MCF 10A (cell line): ENCODE measurements at regions not wholly inside any gene's neighbourhood (a gene's known extent, or its start where the extent isn't known, plus 50 kb on each side); places are given as distances from the start of the nearest gene placed in this dataset.
A peak's percentile ranks its signal among the peaks of the same experiment; 100 is the strongest.
"Not testable (repeated sequence)": the region's sequence is repeated elsewhere in the genome, so short reads cannot be mapped to it uniquely, and the experiment has no call there.

Experiments used
- BruUV-seq: library from RNA; stranded (reverse); fragments of 400-500 nt; replicated peaks from 2 replicates; lab custom pipeline; 2021; lab: Mats Ljungman, UMichigan
- CTCF ChIA-PET: fragments of 300-600 bp; sonication (Branson Sonifier 250); formaldehyde crosslinking; extraction: SDS; loops from one replicate; lab custom pipeline; 2021; ENCODE audit warnings: antibody characterized with exemption, inconsistent platforms; lab: Yijun Ruan, JAX
- POLR2A ChIA-PET: fragments of 300-600, 350-650 bp; sonication (Branson Sonifier 250); formaldehyde crosslinking; extraction: SDS; loops from one replicate; lab custom pipeline; 2020; ENCODE audit warnings: antibody characterized with exemption, inconsistent platforms; lab: Yijun Ruan, JAX
- DNase-seq: peaks from one replicate; pipeline ENCODE4 v3.0.0-alpha.2; 2018; ENCODE audit not compliant: unreplicated experiment
- H3K27ac Mint-ChIP-seq: one replicate; pipeline ENCODE4 v1.8.0; 2022; ENCODE audit warnings: mild to moderate bottlenecking, low read depth, mixed read lengths; ENCODE audit not compliant: unreplicated experiment
- H3K27me3 Mint-ChIP-seq: one replicate; pipeline ENCODE4 v1.8.0; 2022; ENCODE audit warnings: mixed read lengths; ENCODE audit not compliant: insufficient read depth, unreplicated experiment
- H3K36me3 Mint-ChIP-seq: one replicate; pipeline ENCODE4 v1.8.0; 2022; ENCODE audit warnings: mild to moderate bottlenecking, moderate library complexity, mixed read lengths; ENCODE audit not compliant: insufficient read depth, unreplicated experiment
- H3K4me1 Mint-ChIP-seq: one replicate; pipeline ENCODE4 v1.8.0; 2022; ENCODE audit warnings: mixed read lengths; ENCODE audit not compliant: insufficient read depth, unreplicated experiment
- H3K4me3 Mint-ChIP-seq: one replicate; pipeline ENCODE4 v1.8.0; 2022; ENCODE audit warnings: mild to moderate bottlenecking, moderate library complexity, mixed read lengths; ENCODE audit not compliant: unreplicated experiment
- H3K9me3 Mint-ChIP-seq: one replicate; pipeline ENCODE4 v1.8.0; 2022; ENCODE audit warnings: mixed read lengths; ENCODE audit not compliant: unreplicated experiment
- intact Hi-C: fragments of 100-400 bp; cut with micrococcal nuclease; formaldehyde crosslinking; loops from 2 replicates; pipeline ENCODE4 v1.14.1; 2022
- TF ChIP-seq, protein P1 (sequence below): fragments of 200-600 bp; IDR thresholded peaks from one replicate; pipeline ENCODE4 v1.8.0; 2022; ENCODE audit warnings: antibody characterized with exemption, mild to moderate bottlenecking; ENCODE audit not compliant: unreplicated experiment

DNA sequence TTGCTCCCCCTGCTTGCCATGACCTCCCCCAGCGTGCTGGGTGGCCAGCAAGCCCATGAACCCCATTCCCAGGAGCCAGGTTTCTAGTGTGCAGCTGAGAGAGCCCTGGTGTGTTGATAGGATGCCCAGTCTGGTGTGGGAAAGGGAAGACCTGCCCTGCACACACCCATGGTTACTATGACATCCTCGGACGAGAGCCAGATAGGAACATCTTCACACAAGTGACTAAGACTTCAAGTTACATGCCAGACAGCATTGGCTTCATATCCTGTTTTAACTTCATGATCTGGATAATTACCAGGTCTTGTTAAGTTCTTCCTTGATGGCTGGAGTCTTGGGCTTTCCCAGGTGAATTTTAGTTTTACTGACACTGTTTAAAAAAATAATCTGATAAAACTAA is 196.6 kb upstream of the EGLN3 start:
- ChIA-PET POLR2A (interaction anchor here (0.6 to 0.9 kb wide), 2 partner anchors 17 to 44 kb away, joined by 3 read pairs; no protein-coding TSS in a partner anchor), CTCF (interaction anchor here (1.4 kb wide), 1 partner anchor 9 kb away, joined by 6 read pairs; no protein-coding TSS in a partner anchor)
- Mint-ChIP-seq H3K9me3 (peaks cover 9% of the 10 kb centered on the region), H3K27me3 (no peaks in the 10 kb centered on the region), H3K27ac (no peak overlapping the region), H3K4me1 (peaks cover 18% of the 10 kb centered on the region), H3K4me3 (no peak overlapping the region), H3K36me3 (no peaks in the 10 kb centered on the region)
- intact Hi-C loops: no loop called here
- BruUV-seq: no TSS peak
- DNase-seq: peak; percentile 65
- TF ChIP-seq, protein P1, sequence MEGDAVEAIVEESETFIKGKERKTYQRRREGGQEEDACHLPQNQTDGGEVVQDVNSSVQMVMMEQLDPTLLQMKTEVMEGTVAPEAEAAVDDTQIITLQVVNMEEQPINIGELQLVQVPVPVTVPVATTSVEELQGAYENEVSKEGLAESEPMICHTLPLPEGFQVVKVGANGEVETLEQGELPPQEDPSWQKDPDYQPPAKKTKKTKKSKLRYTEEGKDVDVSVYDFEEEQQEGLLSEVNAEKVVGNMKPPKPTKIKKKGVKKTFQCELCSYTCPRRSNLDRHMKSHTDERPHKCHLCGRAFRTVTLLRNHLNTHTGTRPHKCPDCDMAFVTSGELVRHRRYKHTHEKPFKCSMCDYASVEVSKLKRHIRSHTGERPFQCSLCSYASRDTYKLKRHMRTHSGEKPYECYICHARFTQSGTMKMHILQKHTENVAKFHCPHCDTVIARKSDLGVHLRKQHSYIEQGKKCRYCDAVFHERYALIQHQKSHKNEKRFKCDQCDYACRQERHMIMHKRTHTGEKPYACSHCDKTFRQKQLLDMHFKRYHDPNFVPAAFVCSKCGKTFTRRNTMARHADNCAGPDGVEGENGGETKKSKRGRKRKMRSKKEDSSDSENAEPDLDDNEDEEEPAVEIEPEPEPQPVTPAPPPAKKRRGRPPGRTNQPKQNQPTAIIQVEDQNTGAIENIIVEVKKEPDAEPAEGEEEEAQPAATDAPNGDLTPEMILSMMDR: no peak

GRCh38 chr14:34140127-34140526 is 189.3 kb upstream of the EGLN3 start:
- H3K4me1 Mint-ChIP-seq, H3K4me3 Mint-ChIP-seq, H3K36me3 Mint-ChIP-seq, intact Hi-C loops, DNase-seq, BruUV-seq, H3K27me3 Mint-ChIP-seq: not testable (repeated sequence)
- peaks cover 27% of the 10 kb centered on the region for H3K9me3 Mint-ChIP-seq
- ChIA-PET CTCF (interaction anchor here (0.7 to 1.3 kb wide), 4 partner anchors 9 to 302 kb away, joined by 3 to 4 read pairs (median 3); no protein-coding TSS in a partner anchor), POLR2A (interaction anchor here (0.8 to 1.6 kb wide), 3 partner anchors 10 to 33 kb away, joined by 3 to 5 read pairs (median 3); no protein-coding TSS in a partner anchor)
- H3K27ac Mint-ChIP-seq: peak overlapping the region; percentile 83

DNA sequence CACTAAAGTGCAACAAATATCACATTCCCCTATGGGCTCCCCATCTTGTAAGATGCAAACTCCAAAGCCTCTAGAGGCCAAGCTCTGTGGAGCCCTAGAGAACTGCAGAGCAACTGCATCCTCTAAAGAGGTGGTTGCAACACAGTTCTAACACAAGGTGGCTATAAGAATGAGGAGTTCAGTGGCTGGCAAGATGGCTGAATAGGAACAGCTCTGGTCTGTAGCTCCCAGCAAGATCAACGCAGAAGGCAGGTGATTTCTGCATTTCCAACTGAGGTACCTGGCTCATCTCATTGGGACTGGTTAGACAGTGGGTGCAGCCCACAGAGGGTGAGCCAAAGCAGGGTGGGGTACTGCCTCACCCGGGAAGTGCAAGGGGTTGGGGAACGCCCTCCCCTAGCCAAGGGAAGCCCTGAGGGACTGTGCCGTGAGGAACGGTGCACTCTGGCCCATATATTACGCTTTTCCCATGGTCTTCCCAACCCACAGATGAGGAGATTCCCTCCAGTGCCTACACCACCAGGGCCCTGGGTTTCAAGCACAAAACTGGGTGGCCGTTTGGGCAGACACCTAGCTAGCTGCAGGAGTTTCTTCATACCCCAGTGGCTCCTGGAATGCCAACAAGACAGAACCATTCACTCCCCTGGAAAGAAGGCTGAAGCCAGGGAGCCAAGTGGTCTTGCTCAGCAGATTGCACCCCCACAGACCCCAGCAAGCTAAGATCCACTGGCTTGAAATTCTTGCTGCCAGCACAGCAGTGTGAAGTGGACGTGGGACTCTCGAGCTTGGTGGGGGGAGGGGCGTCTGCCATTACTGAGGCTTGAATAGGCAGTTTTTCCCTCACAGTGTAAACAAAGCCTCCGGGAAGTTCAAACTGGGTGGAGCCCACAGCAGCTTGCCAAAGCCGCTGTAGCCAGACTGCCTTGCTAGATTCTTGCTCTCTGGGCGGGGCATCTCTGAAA is 188.6 kb upstream of the EGLN3 start:
- ChIA-PET CTCF (interaction anchor here (0.7 to 1.6 kb wide), 8 partner anchors 8 to 301 kb away, joined by 3 to 6 read pairs (median 4); no protein-coding TSS in a partner anchor), POLR2A (interaction anchor here (0.8 to 1.6 kb wide), 3 partner anchors 9 to 33 kb away, joined by 3 to 5 read pairs (median 3); no protein-coding TSS in a partner anchor)
- peak; percentile 77 for DNase-seq
- intact Hi-C loops, BruUV-seq, H3K27me3 Mint-ChIP-seq, H3K4me1 Mint-ChIP-seq, H3K36me3 Mint-ChIP-seq: not testable (repeated sequence)
- Mint-ChIP-seq H3K4me3 (peak overlapping the region; percentile 40), H3K9me3 (peaks cover 27% of the 10 kb centered on the region), H3K27ac (peak overlapping the region; percentile 83)

DNA sequence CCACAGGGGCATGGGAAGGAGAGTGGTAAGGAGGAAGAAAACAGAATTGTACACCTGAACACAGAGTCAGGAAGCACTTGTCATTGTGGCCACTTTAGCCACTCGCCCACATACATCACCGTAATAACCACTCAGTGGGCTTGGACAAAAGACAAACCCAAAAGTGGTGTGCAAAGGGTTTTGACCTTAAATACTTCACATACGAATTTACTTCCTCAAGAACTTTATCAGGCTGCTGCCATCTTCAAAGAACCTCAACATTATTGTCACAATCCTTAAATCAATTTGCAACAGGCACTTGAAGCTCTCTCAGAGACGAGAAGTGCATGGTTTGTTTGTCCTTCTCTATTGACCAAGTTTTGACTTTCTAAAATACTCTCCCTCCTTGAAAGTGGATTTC is 187.3 kb upstream of the EGLN3 start:
- Mint-ChIP-seq H3K4me3 (no peak overlapping the region), H3K9me3 (peaks cover 25% of the 10 kb centered on the region), H3K27me3 (no peaks in the 10 kb centered on the region), H3K27ac (no peak overlapping the region), H3K36me3 (no peaks in the 10 kb centered on the region), H3K4me1 (peaks cover 9% of the 10 kb centered on the region)
- POLR2A ChIA-PET: no interaction called here
- BruUV-seq: no TSS peak
- TF ChIP-seq, protein P1: no peak
- intact Hi-C loops: no loop called here
- CTCF ChIA-PET: interaction anchor here (0.6 to 1.6 kb wide), 8 partner anchors 10 to 297 kb away, joined by 3 to 6 read pairs (median 4); no protein-coding TSS in a partner anchor
- DNase-seq: no peak
